ENCODE measurements at regions not wholly inside any gene's neighbourhood (a gene's known extent, or its start where the extent isn't known, plus 50 kb on each side); places are given as distances from the start of the nearest gene placed in this dataset.

GRCh38 chr22:46058091-46058420 lies 81.1 kb upstream of the WNT7B start:
- TF ChIP-seq TEAD4 (IDR thresholded peaks at IDR 0.05) (no peak), NFIC (IDR thresholded peaks at IDR 0.05) (no peak), EGR1 (IDR thresholded peaks at IDR 0.05) (no peak), FOXM1 (IDR thresholded peaks at IDR 0.05; ENCODE audit: borderline replicate concordance, low read depth) (no peak), CREB1 (IDR thresholded peaks at IDR 0.05; ENCODE audit: low read depth) (no peak), REST (IDR thresholded peaks at IDR 0.05; ENCODE audit: low read depth) (no peak), CEBPB (IDR thresholded peaks at IDR 0.05) (no peak), ZBTB7A (IDR thresholded peaks at IDR 0.05; ENCODE audit: low read depth) (no peak), YY1 (IDR thresholded peaks at IDR 0.05; ENCODE audit: low read depth) (no peak), EP300 (IDR thresholded peaks at IDR 0.05; ENCODE audit: borderline replicate concordance) (no peak), RAD21 (IDR thresholded peaks at IDR 0.05; ENCODE audit: low read depth) (no peak), TAF1 (IDR thresholded peaks at IDR 0.05; ENCODE audit: low read depth) (no peak), USF1 (IDR thresholded peaks at IDR 0.05) (no peak), MAX (IDR thresholded peaks at IDR 0.05) (no peak), TCF12 (IDR thresholded peaks at IDR 0.05; ENCODE audit: low read depth) (no peak)

GRCh38 chr22:46058591-46059519 lies 81.9 kb upstream of the WNT7B start:
- no peak for TF ChIP-seq FOXM1 (IDR thresholded peaks at IDR 0.05; ENCODE audit: borderline replicate concordance, low read depth)
- TF ChIP-seq REST (IDR thresholded peaks at IDR 0.05; ENCODE audit: low read depth): no peak
- TF ChIP-seq TEAD4 (IDR thresholded peaks at IDR 0.05): no peak
- no peak for TF ChIP-seq RAD21 (IDR thresholded peaks at IDR 0.05; ENCODE audit: low read depth)
- TF ChIP-seq CREB1 (IDR thresholded peaks at IDR 0.05; ENCODE audit: low read depth): no peak
- TF ChIP-seq YY1 (IDR thresholded peaks at IDR 0.05; ENCODE audit: low read depth): no peak
- no peak for TF ChIP-seq CEBPB (IDR thresholded peaks at IDR 0.05)
- no peak for TF ChIP-seq MAX (IDR thresholded peaks at IDR 0.05)
- TF ChIP-seq TAF1 (IDR thresholded peaks at IDR 0.05; ENCODE audit: low read depth): no peak

- TF ChIP-seq CREB1 (IDR thresholded peaks at IDR 0.05; ENCODE audit: low read depth) (no peak), REST (IDR thresholded peaks at IDR 0.05; ENCODE audit: low read depth) (no peak), TAF1 (IDR thresholded peaks at IDR 0.05; ENCODE audit: low read depth) (no peak), YY1 (IDR thresholded peaks at IDR 0.05; ENCODE audit: low read depth) (no peak), NFIC (IDR thresholded peaks at IDR 0.05) (no peak), MAX (IDR thresholded peaks at IDR 0.05) (no peak), TCF12 (IDR thresholded peaks at IDR 0.05; ENCODE audit: low read depth) (no peak), EP300 (IDR thresholded peaks at IDR 0.05; ENCODE audit: borderline replicate concordance) (no peak), USF1 (IDR thresholded peaks at IDR 0.05) (no peak), ZBTB7A (IDR thresholded peaks at IDR 0.05; ENCODE audit: low read depth) (no peak), CEBPB (IDR thresholded peaks at IDR 0.05) (no peak), TEAD4 (IDR thresholded peaks at IDR 0.05) (no peak), RAD21 (IDR thresholded peaks at IDR 0.05; ENCODE audit: low read depth) (no peak), FOXM1 (IDR thresholded peaks at IDR 0.05; ENCODE audit: borderline replicate concordance, low read depth) (no peak)
These were observed 83.5 kb upstream of the WNT7B start for GRCh38 chr22:46060292-46061123.
